Neural cell (in vitro differentiated cells): ENCODE measurements at regions not wholly inside any gene's neighbourhood (a gene's known extent, or its start where the extent isn't known, plus 50 kb on each side); places are given as distances from the start of the nearest gene placed in this dataset.

Source experiments
- CTCF ChIP-seq: fragments of 450-650 bp; IDR thresholded peaks from 2 replicates; pipeline ENCODE4 v1.5.1; 2014; ENCODE audit warnings: antibody characterized with exemption, mild to moderate bottlenecking, moderate library complexity; ENCODE audit not compliant: poor library complexity, severe bottlenecking
- EZH2 ChIP-seq: fragments of 200-600, 300-800 bp; shearing (Covaris generic), sonication (generic); IDR thresholded peaks from 2 replicates; pipeline ENCODE4 v1.6.1; 2014; ENCODE audit warnings: antibody characterized with exemption, low read length, borderline replicate concordance, mild to moderate bottlenecking; ENCODE audit not compliant: insufficient read depth, poor library complexity, severe bottlenecking
- POLR2AphosphoS5 ChIP-seq: IDR thresholded peaks from 2 replicates; pipeline ENCODE4 v1.6.1; 2012
- TAF1 ChIP-seq: IDR thresholded peaks from 2 replicates; pipeline ENCODE4 v1.6.1; 2012; ENCODE audit warnings: low read depth
- TF ChIP-seq, protein P1 (sequence below): IDR thresholded peaks from 2 replicates; pipeline ENCODE4 v1.6.1; 2012; ENCODE audit warnings: borderline replicate concordance

- no peak for TF ChIP-seq CTCF
- no peak for TF ChIP-seq EZH2
- TF ChIP-seq TAF1 = no peak
- TF ChIP-seq, protein P1, sequence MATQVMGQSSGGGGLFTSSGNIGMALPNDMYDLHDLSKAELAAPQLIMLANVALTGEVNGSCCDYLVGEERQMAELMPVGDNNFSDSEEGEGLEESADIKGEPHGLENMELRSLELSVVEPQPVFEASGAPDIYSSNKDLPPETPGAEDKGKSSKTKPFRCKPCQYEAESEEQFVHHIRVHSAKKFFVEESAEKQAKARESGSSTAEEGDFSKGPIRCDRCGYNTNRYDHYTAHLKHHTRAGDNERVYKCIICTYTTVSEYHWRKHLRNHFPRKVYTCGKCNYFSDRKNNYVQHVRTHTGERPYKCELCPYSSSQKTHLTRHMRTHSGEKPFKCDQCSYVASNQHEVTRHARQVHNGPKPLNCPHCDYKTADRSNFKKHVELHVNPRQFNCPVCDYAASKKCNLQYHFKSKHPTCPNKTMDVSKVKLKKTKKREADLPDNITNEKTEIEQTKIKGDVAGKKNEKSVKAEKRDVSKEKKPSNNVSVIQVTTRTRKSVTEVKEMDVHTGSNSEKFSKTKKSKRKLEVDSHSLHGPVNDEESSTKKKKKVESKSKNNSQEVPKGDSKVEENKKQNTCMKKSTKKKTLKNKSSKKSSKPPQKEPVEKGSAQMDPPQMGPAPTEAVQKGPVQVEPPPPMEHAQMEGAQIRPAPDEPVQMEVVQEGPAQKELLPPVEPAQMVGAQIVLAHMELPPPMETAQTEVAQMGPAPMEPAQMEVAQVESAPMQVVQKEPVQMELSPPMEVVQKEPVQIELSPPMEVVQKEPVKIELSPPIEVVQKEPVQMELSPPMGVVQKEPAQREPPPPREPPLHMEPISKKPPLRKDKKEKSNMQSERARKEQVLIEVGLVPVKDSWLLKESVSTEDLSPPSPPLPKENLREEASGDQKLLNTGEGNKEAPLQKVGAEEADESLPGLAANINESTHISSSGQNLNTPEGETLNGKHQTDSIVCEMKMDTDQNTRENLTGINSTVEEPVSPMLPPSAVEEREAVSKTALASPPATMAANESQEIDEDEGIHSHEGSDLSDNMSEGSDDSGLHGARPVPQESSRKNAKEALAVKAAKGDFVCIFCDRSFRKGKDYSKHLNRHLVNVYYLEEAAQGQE = no peak
- TF ChIP-seq POLR2AphosphoS5 = no peak
Measured at GRCh38 chr7:155187061-155187785, 110.5 kb upstream of the INSIG1 start.
